Posterior vena cava (tissue), 2 donors: ENCODE measurements at regions not wholly inside any gene's neighbourhood (a gene's known extent, or its start where the extent isn't known, plus 50 kb on each side); places are given as distances from the start of the nearest gene placed in this dataset.
"Not testable (repeated sequence)": the region's sequence is repeated elsewhere in the genome, so short reads cannot be mapped to it uniquely, and the experiment has no call there.

Source experiments
- DNase-seq: peaks from one replicate; pipeline ENCODE4 v3.0.0-alpha.2; 2020; ENCODE audit warnings: low spot score
- intact Hi-C, 2 donors: fragments of 100-400 bp; cut with DNase I; formaldehyde crosslinking; loops; one replicate each; pipeline versions ENCODE4 v1.14.1 to v1.14.2; 2022 to 2023
- donor health status: DM: yes; HTN: yes; CAD: no.
- donor health status: DM: yes; HTN: yes; CAD: no.

DNA sequence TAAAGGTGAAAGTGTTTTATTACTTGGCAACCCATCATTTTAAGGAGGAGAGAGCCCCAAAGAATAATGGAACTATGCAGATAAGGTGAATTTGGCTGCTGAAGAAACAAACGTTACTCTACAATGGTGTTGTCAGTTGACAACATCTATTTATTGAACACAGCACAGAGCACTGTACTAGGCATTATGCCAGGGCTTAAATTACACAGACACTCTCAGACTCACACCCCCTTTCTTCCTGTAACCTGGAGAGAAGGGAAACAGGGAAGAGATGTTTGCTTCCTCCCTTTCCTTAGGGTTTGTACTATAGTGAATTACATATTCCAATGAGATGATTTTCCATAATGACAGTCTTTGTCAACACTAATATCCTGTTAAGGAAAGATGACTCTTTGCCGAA, 94.0 kb upstream of the ATP5MC3 start:
- intact Hi-C loops, result no loop called here
- no peak for DNase-seq

DNA sequence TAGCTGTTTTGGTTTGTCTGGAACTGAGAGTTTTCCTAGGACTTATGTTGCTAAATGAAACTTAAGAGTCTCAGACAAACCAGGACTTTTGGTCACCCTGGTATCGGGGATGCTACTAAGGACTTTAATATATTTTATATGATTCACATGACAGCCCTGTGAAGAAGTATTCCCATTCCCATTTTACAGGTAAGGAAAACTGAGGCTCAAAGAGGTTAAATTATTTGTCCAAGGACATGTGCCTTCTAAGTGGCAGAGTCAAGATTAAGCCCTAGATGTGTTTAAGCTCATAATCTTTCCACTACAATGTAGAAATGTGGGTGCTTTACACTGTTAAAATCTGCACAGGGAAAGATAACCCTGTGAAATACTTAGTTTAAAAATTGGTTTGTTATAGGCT, 77.7 kb upstream of the ATP5MC3 start:
- intact Hi-C loops, result no loop called here
- DNase-seq, result no peak

DNA sequence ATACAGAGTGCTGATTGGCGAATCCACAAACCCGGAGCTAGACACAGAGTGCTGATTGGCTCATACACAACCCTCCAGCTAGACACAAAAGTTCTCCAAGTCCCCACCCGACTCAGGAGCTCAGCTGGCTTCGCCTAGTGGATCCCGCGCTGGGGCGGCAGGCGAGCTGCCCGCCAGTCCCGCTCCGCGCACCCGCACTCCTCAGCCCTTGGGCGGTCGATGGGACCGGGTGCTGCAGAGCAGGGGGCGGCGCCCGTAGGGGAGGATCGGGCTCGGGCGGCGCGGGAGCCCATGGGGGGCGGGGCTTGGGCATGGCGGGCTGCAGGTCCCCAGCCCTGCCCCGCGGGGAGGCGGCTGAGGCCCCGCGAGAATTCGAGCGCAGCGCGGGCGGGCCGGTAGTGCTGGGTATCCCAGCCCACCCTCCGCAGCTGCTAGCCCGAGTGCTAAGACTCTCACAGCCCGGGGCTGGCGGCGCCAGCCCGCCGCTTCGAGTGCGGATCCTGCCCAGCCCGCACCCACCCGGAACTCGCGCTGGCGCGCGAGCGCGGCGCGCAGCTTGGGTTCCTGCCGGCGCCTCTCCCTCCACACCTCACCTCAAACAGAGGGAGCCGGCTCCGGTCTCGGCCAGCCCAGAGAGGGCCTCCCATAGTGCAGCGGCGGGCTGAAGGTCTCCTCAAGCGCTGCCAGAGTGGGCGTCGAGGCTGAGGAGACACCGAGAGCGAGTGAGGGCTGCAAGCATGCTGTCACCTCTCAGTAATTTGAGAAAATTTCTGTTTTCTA, 75.5 kb upstream of the ATP5MC3 start:
- intact Hi-C loops, result no loop called here
- no peak for DNase-seq

DNA sequence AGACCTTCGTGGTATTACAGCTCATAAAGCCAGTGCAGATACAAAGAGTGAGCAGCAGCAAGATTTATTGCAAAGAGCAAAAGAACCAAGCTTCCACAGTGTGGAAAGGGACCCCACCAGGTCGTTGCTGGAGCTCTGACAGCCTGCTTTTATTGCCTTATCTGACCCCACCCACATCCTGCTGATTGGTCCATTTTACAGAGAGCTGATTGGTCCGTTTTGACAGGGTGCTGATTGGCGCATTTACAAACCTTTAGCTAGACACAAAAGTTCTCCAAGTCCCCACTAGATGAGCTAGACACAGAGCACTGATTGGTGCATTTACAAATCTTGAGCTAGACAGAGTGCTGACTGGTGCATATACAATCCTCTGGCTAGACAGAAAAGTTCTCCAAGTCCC, 74.9 kb upstream of the ATP5MC3 start:
- intact Hi-C loops, result not testable (repeated sequence)

DNA sequence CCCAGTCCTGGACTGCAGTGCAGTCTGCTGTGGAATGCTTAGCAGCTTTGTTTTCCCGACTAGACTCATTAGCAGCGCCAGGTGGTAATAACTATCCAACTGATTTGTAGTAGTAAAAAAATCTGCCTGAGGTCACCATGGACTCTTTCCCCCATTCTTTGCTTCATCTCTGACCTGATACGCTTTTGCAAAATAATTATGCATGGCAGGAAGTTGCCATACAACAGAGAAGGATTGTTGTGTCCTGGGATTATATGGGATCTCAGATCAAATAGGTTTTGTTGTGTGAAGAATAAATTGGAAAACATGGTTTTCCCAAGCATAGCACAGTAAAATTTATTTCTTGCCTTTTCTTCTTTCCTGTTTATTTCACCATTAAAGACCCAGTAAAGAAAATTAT, 72.4 kb upstream of the ATP5MC3 start:
- DNase-seq, result no peak
- intact Hi-C loops, result no loop called here

More for the DNA sequence above, 74.9 kb upstream of the ATP5MC3 start:
- not testable (repeated sequence) for DNase-seq

DNA sequence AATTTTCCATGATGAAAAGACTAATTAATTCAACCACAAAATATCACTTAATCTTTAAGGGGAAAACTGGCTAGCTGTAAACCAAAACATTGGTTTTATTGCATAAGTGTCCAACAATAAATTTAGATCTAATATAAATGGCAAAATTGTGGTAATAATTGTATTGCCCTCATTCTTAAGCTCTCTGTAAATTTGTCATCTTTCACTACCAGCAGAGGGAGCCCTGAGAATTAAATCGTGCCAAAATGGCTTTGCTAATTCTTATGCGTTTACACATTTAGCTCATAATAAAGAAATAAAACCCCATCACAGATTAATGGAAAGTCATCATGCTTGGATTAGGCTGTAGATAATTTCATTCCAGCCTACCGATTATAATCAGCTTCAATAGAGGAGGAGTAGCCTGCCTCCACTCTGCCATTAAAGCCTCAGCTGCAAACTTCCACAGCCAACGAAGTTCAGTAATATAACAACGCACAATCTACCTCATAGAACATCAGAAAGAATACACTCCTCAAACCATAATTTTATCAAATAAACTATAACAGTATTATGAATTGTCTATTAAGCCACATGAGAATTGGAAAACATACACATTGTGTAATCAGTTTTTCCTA, 70.0 kb upstream of the ATP5MC3 start:
- intact Hi-C loops, result no loop called here
- DNase-seq, result no peak

DNA sequence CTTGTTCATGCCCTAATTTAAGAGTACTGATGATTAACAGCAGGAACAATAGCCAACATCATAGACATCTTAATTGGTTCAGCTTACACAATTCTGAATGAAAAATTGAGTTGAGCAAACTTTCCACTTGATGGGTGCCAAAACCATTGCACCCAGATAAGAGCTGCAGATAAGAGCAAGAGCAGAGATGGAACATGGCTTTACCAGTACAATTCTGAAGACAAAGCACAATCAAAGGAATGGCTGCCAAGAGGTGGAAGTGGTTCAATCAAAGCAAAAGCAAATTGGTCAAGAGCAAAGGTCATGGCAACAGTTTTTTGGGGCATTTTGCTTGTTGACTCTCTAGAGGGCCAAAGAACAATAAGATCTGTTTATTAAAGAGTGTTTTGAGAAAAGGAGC, 65.6 kb upstream of the ATP5MC3 start:
- no peak for DNase-seq
- intact Hi-C loops, result no loop called here

DNA sequence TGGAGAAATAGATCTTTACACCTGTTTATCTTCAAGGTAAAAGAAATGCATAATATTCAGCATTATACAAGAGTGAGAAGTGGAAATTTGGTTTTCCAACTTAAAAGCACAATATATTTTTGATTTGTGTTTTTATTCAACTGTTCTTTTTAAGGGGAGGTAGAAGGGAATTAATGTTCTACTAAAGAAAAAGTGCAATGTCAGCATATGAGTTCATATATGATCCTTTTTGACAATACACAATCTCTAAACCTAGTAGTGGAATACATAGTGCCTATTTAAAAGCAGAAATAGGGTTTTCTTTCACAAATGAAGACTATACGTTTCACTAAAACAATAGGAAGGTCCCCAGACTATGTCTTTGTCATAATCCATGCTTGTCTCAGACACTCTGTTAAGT, 63.2 kb upstream of the ATP5MC3 start:
- DNase-seq, result no peak
- intact Hi-C loops, result no loop called here

DNA sequence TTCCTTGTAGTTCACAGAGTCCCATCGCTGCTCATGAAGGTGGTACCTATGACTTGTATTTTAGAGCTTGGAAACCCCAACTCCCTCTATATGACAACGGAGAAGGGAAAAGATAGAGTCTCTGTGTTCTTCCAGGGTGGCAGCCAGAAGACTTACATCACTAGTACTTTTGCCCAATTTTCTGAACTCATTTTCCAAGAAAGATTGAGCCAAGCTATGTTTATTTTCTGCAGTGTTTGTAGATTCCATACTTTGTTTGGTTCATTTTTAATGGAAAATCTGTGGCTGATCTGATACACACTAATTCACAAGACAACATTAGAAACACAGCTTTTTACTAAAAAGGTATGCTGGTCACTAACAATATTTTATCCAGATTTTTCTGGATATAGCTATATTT, 60.2 kb upstream of the ATP5MC3 start:
- no peak for DNase-seq

DNA sequence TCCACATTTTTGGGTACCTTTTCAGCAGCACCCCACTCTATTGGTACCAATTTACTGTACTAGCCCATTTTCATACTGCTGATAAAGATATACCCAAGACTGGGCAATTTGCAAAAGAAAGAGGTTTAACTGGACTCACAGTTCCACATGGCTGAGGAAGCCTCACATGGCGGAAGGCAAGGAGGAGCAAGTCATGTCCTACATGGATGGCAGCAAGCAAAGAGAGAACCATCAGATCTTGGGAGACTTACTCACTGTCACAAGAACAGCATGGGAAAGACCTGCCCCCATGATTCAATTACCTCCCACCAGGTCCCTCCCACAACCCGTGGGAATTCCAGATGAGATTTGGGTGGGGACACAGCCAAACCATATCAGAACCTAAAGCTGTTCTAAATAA, 58.5 kb upstream of the ATP5MC3 start:
- DNase-seq, intact Hi-C loops: not testable (repeated sequence)

More for the DNA sequence above, 60.2 kb upstream of the ATP5MC3 start:
- intact Hi-C loops, result no loop called here

DNA sequence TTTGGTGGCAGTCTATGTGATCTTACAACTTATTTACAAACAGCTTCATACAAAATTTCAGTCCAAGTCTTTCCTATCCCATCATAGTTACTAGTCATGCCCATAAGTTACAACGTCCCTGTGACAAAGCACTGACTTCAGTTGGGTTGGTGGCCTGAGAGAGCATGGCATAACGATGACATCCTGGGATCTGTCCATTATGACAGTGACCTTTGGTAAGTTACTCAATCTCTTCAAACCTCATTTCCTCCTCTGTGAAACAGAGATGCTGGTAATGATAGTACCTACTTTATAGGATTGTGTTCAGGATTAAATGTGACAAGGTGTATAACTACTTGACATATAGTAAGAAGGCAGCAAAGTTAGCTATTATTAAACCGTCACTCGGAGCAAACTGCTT, 55.4 kb upstream of the ATP5MC3 start:
- no peak for DNase-seq
- intact Hi-C loops, result no loop called here

DNA sequence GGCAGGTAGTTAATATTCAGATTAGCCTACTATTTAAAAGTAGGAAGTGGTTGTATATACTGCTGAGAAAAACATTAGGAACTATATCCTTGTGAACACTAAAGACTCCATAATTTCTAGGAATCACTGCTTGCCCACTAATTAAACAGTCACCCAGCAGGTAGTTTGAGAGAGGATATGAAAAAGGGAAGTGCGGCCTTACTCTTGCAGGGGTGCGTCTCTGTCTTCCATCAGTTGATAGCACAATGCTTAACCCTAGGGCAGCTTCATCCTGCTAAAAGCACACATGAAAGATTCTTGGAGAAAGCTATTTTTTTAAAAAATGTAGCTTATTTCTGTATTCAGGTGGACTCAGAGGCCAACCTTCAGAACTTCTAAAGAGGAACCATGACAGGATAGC, 53.1 kb upstream of the ATP5MC3 start:
- DNase-seq, result no peak
- intact Hi-C loops, result no loop called here

DNA sequence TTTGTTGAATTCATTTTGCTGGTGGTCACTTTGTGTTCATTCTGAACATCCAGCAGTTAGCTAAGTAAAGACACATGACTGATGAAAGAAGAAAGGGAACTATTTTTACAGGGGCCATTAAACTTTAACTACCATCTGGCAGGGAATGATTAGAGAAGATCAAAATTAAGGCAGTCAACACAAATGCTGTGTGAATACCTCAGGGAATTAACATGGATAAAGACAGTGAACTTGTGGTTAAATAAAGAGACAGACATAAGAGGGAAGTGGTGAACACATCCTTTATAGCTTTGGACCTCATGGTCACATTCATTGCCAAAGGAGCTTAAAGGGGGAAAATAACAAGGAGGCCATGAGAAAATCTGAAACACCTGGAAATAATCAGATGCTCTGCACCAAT, 52.6 kb upstream of the ATP5MC3 start:
- DNase-seq, result no peak
- intact Hi-C loops, result no loop called here

DNA sequence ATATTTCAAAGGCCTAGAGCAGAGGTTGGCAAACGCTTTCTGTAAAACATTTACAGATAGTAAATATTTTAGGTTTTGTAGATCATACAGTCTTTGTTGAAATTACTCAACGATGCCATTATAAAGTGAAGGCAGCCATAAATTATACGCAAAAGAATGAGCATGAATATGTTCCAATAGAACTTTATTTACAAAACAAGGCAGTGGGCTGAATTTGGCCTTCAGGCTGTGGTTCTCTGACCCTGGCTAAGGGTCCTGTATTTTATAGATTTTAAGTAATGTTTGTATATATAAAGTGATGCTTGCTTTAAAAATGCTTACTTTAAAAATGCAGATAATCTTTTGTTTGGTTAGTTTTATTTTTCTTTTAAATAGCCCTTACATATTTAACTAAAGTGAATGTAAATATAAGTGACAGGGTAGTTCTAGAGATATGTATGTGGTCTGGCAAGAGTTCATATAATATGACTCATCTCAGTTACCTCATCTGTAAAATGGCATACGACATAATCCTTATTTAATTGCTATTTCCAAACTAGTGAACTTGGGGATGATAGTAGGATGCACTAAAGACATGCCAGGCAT, 51.7 kb upstream of the ATP5MC3 start:
- intact Hi-C loops, result no loop called here
- DNase-seq, result no peak
